ENCODE measurements at regions not wholly inside any gene's neighbourhood (a gene's known extent, or its start where the extent isn't known, plus 50 kb on each side); places are given as distances from the start of the nearest gene placed in this dataset.

- TF ChIP-seq CTCF (conservative IDR thresholded peaks at IDR 0.05 in 1 of 2, IDR thresholded peaks at IDR 0.05 in 1 of 2; ENCODE audit: extremely low read depth in 1 of 2, insufficient read depth in 1 of 2, low read depth in 1 of 2, low read length in 2 of 2): no peak
- TF ChIP-seq EZH2 (IDR thresholded peaks at IDR 0.05; ENCODE audit: borderline replicate concordance, low read length): no peak
These were observed 1481.7 kb downstream of the TECRL start for GRCh38 chr4:62927574-62927973.
